SK-N-SH (cell line): ENCODE measurements at regions not wholly inside any gene's neighbourhood (a gene's known extent, or its start where the extent isn't known, plus 50 kb on each side); places are given as distances from the start of the nearest gene placed in this dataset.

Source experiments
- CTCF ChIA-PET: fragments of 300-600, 350-600 bp; formaldehyde crosslinking; extraction: SDS; loops from one replicate; lab custom pipeline; 2021; lab: Yijun Ruan, JAX
- POLR2A ChIA-PET: fragments of 350-600 bp; sonication (Branson Sonifier 250); formaldehyde crosslinking; extraction: SDS; loops from one replicate; lab custom pipeline; 2020; ENCODE audit warnings: antibody characterized with exemption, inconsistent platforms; lab: Yijun Ruan, JAX
- DNase-seq: peaks from one replicate; pipeline ENCODE4 v3.0.0; 2012
- H2AFZ ChIP-seq: fragments of 200-600 bp; sonication (generic); 2 replicates; pipeline ENCODE4 v1.8.1; 2016; ENCODE audit warnings: antibody characterized with exemption, mild to moderate bottlenecking, low read depth
- H3F3A ChIP-seq: fragments of 200-600 bp; sonication (generic); replicated peaks from 2 replicates; pipeline ENCODE3; 2016; ENCODE audit warnings: antibody characterized with exemption, mild to moderate bottlenecking; ENCODE audit not compliant: insufficient read depth
- H3K27ac ChIP-seq, 2 experiments: fragments of 200-500 bp in 1 of 2; fragments of 200-600 bp in 1 of 2; sonication (Bioruptor generic) in 1 of 2; sonication (generic), shearing (Covaris generic) in 1 of 2; 2 replicates each; pipeline versions ENCODE4 v1.5.1 to v1.6.1; 2014 to 2016; ENCODE audit warnings: low read depth in 2 of 2, inconsistent platforms in 1 of 2, low read length in 1 of 2, mild to moderate bottlenecking in 1 of 2, mixed read lengths in 1 of 2
- H3K27me3 ChIP-seq: fragments of 200-600 bp; sonication (generic), shearing (Covaris generic); 2 replicates; pipeline ENCODE4 v1.6.1; 2016; ENCODE audit warnings: mixed run types; ENCODE audit not compliant: insufficient read depth
- H3K36me3 ChIP-seq, 2 experiments: fragments of 200-500 bp in 1 of 2; fragments of 200-600 bp in 1 of 2; sonication (Bioruptor generic) in 1 of 2; sonication (generic) in 1 of 2; replicated peaks in 1 of 2; 2 replicates each; pipeline versions ENCODE3 to v1.5.1; 2014 to 2016; ENCODE audit warnings: low read length in 1 of 2, mild to moderate bottlenecking in 1 of 2; ENCODE audit not compliant: insufficient read depth in 2 of 2, control insufficient read depth in 1 of 2
- H3K4me1 ChIP-seq, 2 experiments: fragments of 200-500 bp in 1 of 2; fragments of 200-600 bp in 1 of 2; sonication (Bioruptor generic) in 1 of 2; sonication (generic), shearing (Covaris generic) in 1 of 2; 2 replicates each; pipeline versions ENCODE4 v1.5.1 to v1.6.1; 2014 to 2016; ENCODE audit warnings: low read depth in 1 of 2, low read length in 1 of 2, mixed run types in 1 of 2; ENCODE audit not compliant: insufficient read depth in 2 of 2, control insufficient read depth in 1 of 2
- H3K4me2 ChIP-seq: fragments of 200-600 bp; sonication (generic), shearing (Covaris generic); 2 replicates; pipeline ENCODE4 v1.6.1; 2017; ENCODE audit warnings: mixed run types
- H3K4me3 ChIP-seq, 2 experiments: fragments of 200-500 bp in 1 of 2; fragments of 200-600 bp in 1 of 2; sonication (Bioruptor generic) in 1 of 2; sonication (generic), shearing (Covaris generic) in 1 of 2; 2 replicates each; pipeline versions ENCODE4 v1.5.1 to v1.8.1; 2014 to 2016; ENCODE audit warnings: low read depth in 2 of 2, inconsistent platforms in 1 of 2, low read length in 1 of 2, mild to moderate bottlenecking in 1 of 2, mixed read lengths in 1 of 2, moderate library complexity in 1 of 2
- H3K79me2 ChIP-seq: fragments of 200-600 bp; sonication (generic); 2 replicates; pipeline ENCODE4 v1.8.1; 2017; ENCODE audit warnings: mild to moderate bottlenecking; ENCODE audit not compliant: insufficient read depth
- H3K9ac ChIP-seq: fragments of 200-600 bp; sonication (generic); 2 replicates; pipeline ENCODE4 v1.6.1; 2017; ENCODE audit warnings: mixed run types
- H3K9me2 ChIP-seq: fragments of 200-600 bp; sonication (generic); 2 replicates; pipeline ENCODE4 v1.6.1; 2017; ENCODE audit warnings: mixed run types
- H3K9me3 ChIP-seq: fragments of 200-600 bp; sonication (generic); 2 replicates; pipeline ENCODE4 v1.6.1; 2017; ENCODE audit warnings: mixed run types, mild to moderate bottlenecking, moderate library complexity
- H4K20me1 ChIP-seq: fragments of 200-600 bp; sonication (generic); 2 replicates; pipeline ENCODE4 v1.6.1; 2017; ENCODE audit warnings: mild to moderate bottlenecking, mixed run types; ENCODE audit not compliant: insufficient read depth
- CHD2 ChIP-seq: fragments of 150-350 bp; IDR thresholded peaks from 2 replicates; pipeline ENCODE4 v1.6.1; 2018; ENCODE audit warnings: low read length; ENCODE audit not compliant: partially characterized antibody
- ELF1 ChIP-seq: IDR thresholded peaks from 2 replicates; pipeline ENCODE4 v1.4.0; 2012
- EZH2phosphoT487 ChIP-seq: fragments of 200-600 bp; sonication (generic); IDR thresholded peaks from 2 replicates; pipeline ENCODE4 v1.6.1; 2017; ENCODE audit warnings: low read depth, mixed run types, mild to moderate bottlenecking, antibody characterized with exemption, moderate library complexity, borderline replicate concordance
- FOSL2 ChIP-seq: IDR thresholded peaks from 2 replicates; pipeline ENCODE4 v1.4.0; 2012; ENCODE audit warnings: low read depth, mild to moderate bottlenecking, moderate library complexity, borderline replicate concordance
- FOXJ3 ChIP-seq: sonication (generic); formaldehyde crosslinking; IDR thresholded peaks from 2 replicates; pipeline ENCODE4 v1.5.1; 2020; ENCODE audit warnings: mild to moderate bottlenecking, missing genetic modification reagents
- FOXM1 ChIP-seq: IDR thresholded peaks from 2 replicates; pipeline ENCODE4 v1.4.0; 2012; ENCODE audit warnings: low read depth, mild to moderate bottlenecking
- GABPA ChIP-seq: IDR thresholded peaks from 2 replicates; pipeline ENCODE4 v1.4.0; 2012; ENCODE audit warnings: low read depth, mild to moderate bottlenecking
- JUND ChIP-seq: IDR thresholded peaks from 2 replicates; pipeline ENCODE4 v1.4.0; 2012
- MEF2A ChIP-seq: IDR thresholded peaks from 2 replicates; pipeline ENCODE4 v1.4.0; 2012; ENCODE audit warnings: low read depth, borderline replicate concordance
- MXI1 ChIP-seq: IDR thresholded peaks from 2 replicates; pipeline ENCODE4 v1.6.1; 2012; ENCODE audit warnings: mild to moderate bottlenecking, low read depth, low read length, improper control_type of control experiment
- RCOR1 ChIP-seq: fragments of 150-350 bp; IDR thresholded peaks from 2 replicates; pipeline ENCODE4 v1.6.1; 2017; ENCODE audit warnings: antibody characterized with exemption, low read length
- RFX5 ChIP-seq: IDR thresholded peaks from 2 replicates; pipeline ENCODE4 v1.6.1; 2012; ENCODE audit warnings: mild to moderate bottlenecking, improper control_type of control experiment, low read length
- SIN3A ChIP-seq: IDR thresholded peaks from 2 replicates; pipeline ENCODE4 v1.6.1; 2012; ENCODE audit warnings: low read depth, mild to moderate bottlenecking, low read length, moderate library complexity, borderline replicate concordance
- SMC3 ChIP-seq: IDR thresholded peaks from 2 replicates; pipeline ENCODE4 v1.6.1; 2012; ENCODE audit warnings: low read depth, low read length, improper control_type of control experiment
- TEAD4 ChIP-seq: IDR thresholded peaks from 2 replicates; pipeline ENCODE4 v1.4.0; 2012; ENCODE audit warnings: mild to moderate bottlenecking, borderline replicate concordance; ENCODE audit not compliant: insufficient read depth
- WGBS: methylation state at CpG from one replicate; pipeline ENCODE4 v1.1.6; 2017; ENCODE audit warnings: low lambda C conversion rate; 5-methylcytosine and 5-hydroxymethylcytosine counted together
- TF ChIP-seq, protein P1 (sequence below): IDR thresholded peaks from 2 replicates; pipeline ENCODE4; 2012
- TF ChIP-seq, protein P2 (sequence below): IDR thresholded peaks from 2 replicates; pipeline ENCODE4 v1.6.1; 2012; ENCODE audit warnings: mild to moderate bottlenecking, low read depth, low read length, moderate library complexity
- TF ChIP-seq, protein P3 (sequence below): fragments of 150-350 bp; IDR thresholded peaks from 2 replicates; pipeline ENCODE4 v1.6.1; 2016; ENCODE audit warnings: mild to moderate bottlenecking, low read depth, low read length

- no peak overlapping the region for H3K4me2 ChIP-seq
Observed at GRCh38 chr10:33067481-33067880, 109.5 kb upstream of the ITGB1 start.

More at GRCh38 chr10:33067481-33067880, 109.5 kb upstream of the ITGB1 start:
- Histone ChIP-seq H3K27me3 (no peaks in the 10 kb centered on the region), H2AFZ (no peak overlapping the region), H3F3A (peaks cover 5% of the 10 kb centered on the region), H3K9me3 (no peaks in the 10 kb centered on the region), H3K9me2 (no peaks in the 10 kb centered on the region), H4K20me1 (no peaks in the 10 kb centered on the region), H3K4me3 (no peak overlapping the region), H3K79me2 (no peaks in the 10 kb centered on the region), H3K9ac (no peak overlapping the region), H3K27ac (no peak overlapping the region), H3K36me3 (no peaks in the 10 kb centered on the region), H3K4me1 (no peaks in the 10 kb centered on the region)
- ChIA-PET POLR2A (interaction anchor here (0.7 kb wide), 1 partner anchor 17 kb away, joined by 3 read pairs; no protein-coding TSS in a partner anchor), CTCF (interaction anchor here (1.1 to 1.3 kb wide), 2 partner anchors 22 to 271 kb away, joined by 3 to 4 read pairs; no protein-coding TSS in a partner anchor)
- no peak for DNase-seq
- TF ChIP-seq FOSL2, result no peak
- TF ChIP-seq SMC3, result no peak
- no peak for TF ChIP-seq FOXJ3
- TF ChIP-seq RFX5, result no peak
- no peak for TF ChIP-seq MEF2A
- TF ChIP-seq ELF1, result no peak
- TF ChIP-seq EZH2phosphoT487, result no peak
- TF ChIP-seq CHD2, result no peak
- TF ChIP-seq, protein P1, sequence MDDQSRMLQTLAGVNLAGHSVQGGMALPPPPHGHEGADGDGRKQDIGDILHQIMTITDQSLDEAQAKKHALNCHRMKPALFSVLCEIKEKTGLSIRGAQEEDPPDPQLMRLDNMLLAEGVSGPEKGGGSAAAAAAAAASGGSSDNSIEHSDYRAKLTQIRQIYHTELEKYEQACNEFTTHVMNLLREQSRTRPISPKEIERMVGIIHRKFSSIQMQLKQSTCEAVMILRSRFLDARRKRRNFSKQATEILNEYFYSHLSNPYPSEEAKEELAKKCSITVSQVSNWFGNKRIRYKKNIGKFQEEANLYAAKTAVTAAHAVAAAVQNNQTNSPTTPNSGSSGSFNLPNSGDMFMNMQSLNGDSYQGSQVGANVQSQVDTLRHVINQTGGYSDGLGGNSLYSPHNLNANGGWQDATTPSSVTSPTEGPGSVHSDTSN, result no peak
- TF ChIP-seq SIN3A, result no peak
- no peak for TF ChIP-seq JUND
- TF ChIP-seq TEAD4, result no peak
- no peak for TF ChIP-seq MXI1
- TF ChIP-seq, protein P2, sequence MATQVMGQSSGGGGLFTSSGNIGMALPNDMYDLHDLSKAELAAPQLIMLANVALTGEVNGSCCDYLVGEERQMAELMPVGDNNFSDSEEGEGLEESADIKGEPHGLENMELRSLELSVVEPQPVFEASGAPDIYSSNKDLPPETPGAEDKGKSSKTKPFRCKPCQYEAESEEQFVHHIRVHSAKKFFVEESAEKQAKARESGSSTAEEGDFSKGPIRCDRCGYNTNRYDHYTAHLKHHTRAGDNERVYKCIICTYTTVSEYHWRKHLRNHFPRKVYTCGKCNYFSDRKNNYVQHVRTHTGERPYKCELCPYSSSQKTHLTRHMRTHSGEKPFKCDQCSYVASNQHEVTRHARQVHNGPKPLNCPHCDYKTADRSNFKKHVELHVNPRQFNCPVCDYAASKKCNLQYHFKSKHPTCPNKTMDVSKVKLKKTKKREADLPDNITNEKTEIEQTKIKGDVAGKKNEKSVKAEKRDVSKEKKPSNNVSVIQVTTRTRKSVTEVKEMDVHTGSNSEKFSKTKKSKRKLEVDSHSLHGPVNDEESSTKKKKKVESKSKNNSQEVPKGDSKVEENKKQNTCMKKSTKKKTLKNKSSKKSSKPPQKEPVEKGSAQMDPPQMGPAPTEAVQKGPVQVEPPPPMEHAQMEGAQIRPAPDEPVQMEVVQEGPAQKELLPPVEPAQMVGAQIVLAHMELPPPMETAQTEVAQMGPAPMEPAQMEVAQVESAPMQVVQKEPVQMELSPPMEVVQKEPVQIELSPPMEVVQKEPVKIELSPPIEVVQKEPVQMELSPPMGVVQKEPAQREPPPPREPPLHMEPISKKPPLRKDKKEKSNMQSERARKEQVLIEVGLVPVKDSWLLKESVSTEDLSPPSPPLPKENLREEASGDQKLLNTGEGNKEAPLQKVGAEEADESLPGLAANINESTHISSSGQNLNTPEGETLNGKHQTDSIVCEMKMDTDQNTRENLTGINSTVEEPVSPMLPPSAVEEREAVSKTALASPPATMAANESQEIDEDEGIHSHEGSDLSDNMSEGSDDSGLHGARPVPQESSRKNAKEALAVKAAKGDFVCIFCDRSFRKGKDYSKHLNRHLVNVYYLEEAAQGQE, result no peak
- TF ChIP-seq, protein P3, sequence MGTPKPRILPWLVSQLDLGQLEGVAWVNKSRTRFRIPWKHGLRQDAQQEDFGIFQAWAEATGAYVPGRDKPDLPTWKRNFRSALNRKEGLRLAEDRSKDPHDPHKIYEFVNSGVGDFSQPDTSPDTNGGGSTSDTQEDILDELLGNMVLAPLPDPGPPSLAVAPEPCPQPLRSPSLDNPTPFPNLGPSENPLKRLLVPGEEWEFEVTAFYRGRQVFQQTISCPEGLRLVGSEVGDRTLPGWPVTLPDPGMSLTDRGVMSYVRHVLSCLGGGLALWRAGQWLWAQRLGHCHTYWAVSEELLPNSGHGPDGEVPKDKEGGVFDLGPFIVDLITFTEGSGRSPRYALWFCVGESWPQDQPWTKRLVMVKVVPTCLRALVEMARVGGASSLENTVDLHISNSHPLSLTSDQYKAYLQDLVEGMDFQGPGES, result no peak
- no peak for TF ChIP-seq FOXM1
- no peak for TF ChIP-seq GABPA
- no peak for TF ChIP-seq RCOR1
- 85% methylated on average over 2 of the region's 2 CpGs for WGBS
